ENCODE measurements at regions not wholly inside any gene's neighbourhood (a gene's known extent, or its start where the extent isn't known, plus 50 kb on each side); places are given as distances from the start of the nearest gene placed in this dataset.
"Not testable (repeated sequence)": the region's sequence is repeated elsewhere in the genome, so short reads cannot be mapped to it uniquely, and the experiment has no call there.

GRCh38 chr12:19666070-19666469 lies 226.8 kb downstream of the AEBP2 start:
- no peak for DNase-seq (ENCODE audit: low read depth in 2 of 2)

- DNase-seq (ENCODE audit: low read depth in 2 of 2), result no peak
Measured at GRCh38 chr12:19669793-19670192, 230.5 kb downstream of the AEBP2 start.

- DNase-seq (ENCODE audit: low read depth in 2 of 2), result no peak
Measured at GRCh38 chr12:19671695-19672094, 232.4 kb downstream of the AEBP2 start.

- no peak for DNase-seq (ENCODE audit: low read depth in 2 of 2)
Measured at GRCh38 chr12:19674437-19674836, 235.1 kb downstream of the AEBP2 start.

- no peak for DNase-seq (ENCODE audit: low read depth in 2 of 2)
Measured at GRCh38 chr12:19675361-19675760, 236.1 kb downstream of the AEBP2 start.

GRCh38 chr12:19678501-19678900 lies 239.2 kb downstream of the AEBP2 start:
- DNase-seq (ENCODE audit: low read depth in 2 of 2), result not testable (repeated sequence)

GRCh38 chr12:19681007-19681406 lies 241.7 kb downstream of the AEBP2 start:
- DNase-seq (ENCODE audit: low read depth in 2 of 2), result no peak

- DNase-seq (ENCODE audit: low read depth in 2 of 2), result peak; percentile 54 to 57
Measured at GRCh38 chr12:19683178-19683927, 244.1 kb downstream of the AEBP2 start.

- DNase-seq (ENCODE audit: low read depth in 2 of 2), result no peak
Measured at GRCh38 chr12:19687371-19687770, 248.1 kb downstream of the AEBP2 start.

GRCh38 chr12:19688532-19688931 lies 249.2 kb downstream of the AEBP2 start:
- DNase-seq (ENCODE audit: low read depth in 2 of 2), result no peak

- no peak for DNase-seq (ENCODE audit: low read depth in 2 of 2)
Measured at GRCh38 chr12:19689226-19689625, 249.9 kb downstream of the AEBP2 start.

GRCh38 chr12:19689801-19690472 lies 250.6 kb downstream of the AEBP2 start:
- DNase-seq (ENCODE audit: low read depth in 2 of 2), result no peak

GRCh38 chr12:19692091-19692490 lies 252.8 kb downstream of the AEBP2 start:
- DNase-seq (ENCODE audit: low read depth in 2 of 2), result no peak

- no peak for DNase-seq (ENCODE audit: low read depth in 2 of 2)
Measured at GRCh38 chr12:19692566-19692965, 253.3 kb downstream of the AEBP2 start.

- DNase-seq (ENCODE audit: low read depth in 2 of 2), result no peak
Measured at GRCh38 chr12:19694627-19695026, 255.3 kb downstream of the AEBP2 start.

- no peak for DNase-seq (ENCODE audit: low read depth in 2 of 2)
Measured at GRCh38 chr12:19695244-19696098, 256.2 kb downstream of the AEBP2 start.

- DNase-seq (ENCODE audit: low read depth in 2 of 2), result no peak
Measured at GRCh38 chr12:19700969-19701368, 261.7 kb downstream of the AEBP2 start.

- DNase-seq (ENCODE audit: low read depth in 2 of 2), result no peak
Measured at GRCh38 chr12:19704966-19705365, 265.7 kb downstream of the AEBP2 start.

- DNase-seq (ENCODE audit: low read depth in 2 of 2), result peak in 1 of 2 experiments; percentile 42
Measured at GRCh38 chr12:19706936-19707335, 267.6 kb downstream of the AEBP2 start.

- DNase-seq (ENCODE audit: low read depth in 2 of 2), result no peak
Measured at GRCh38 chr12:19707948-19708409, 268.7 kb downstream of the AEBP2 start.

- no peak for DNase-seq (ENCODE audit: low read depth in 2 of 2)
Measured at GRCh38 chr12:19709889-19710288, 270.6 kb downstream of the AEBP2 start.
